Nephron progenitor cell (in vitro differentiated cells): ENCODE measurements at regions not wholly inside any gene's neighbourhood (a gene's known extent, or its start where the extent isn't known, plus 50 kb on each side); places are given as distances from the start of the nearest gene placed in this dataset.
A peak's percentile ranks its signal among the peaks of the same experiment; 100 is the strongest.
"Not testable (repeated sequence)": the region's sequence is repeated elsewhere in the genome, so short reads cannot be mapped to it uniquely, and the experiment has no call there.

Source experiments
- DNase-seq: peaks from one replicate; pipeline ENCODE4 v3.0.0; 2021
- H3K27ac Mint-ChIP-seq: 2 replicates; pipeline ENCODE4 v1.8.0; 2021; ENCODE audit warnings: mild to moderate bottlenecking, moderate library complexity, mixed read lengths
- H3K27me3 Mint-ChIP-seq: 2 replicates; pipeline ENCODE4 v1.8.0; 2021; ENCODE audit warnings: mild to moderate bottlenecking, low read depth, mixed read lengths; ENCODE audit not compliant: poor library complexity
- H3K36me3 Mint-ChIP-seq: 2 replicates; pipeline ENCODE4 v1.8.0; 2021; ENCODE audit warnings: low read depth, mixed read lengths
- H3K4me1 Mint-ChIP-seq: 2 replicates; pipeline ENCODE4 v1.8.0; 2021; ENCODE audit warnings: mixed read lengths
- H3K4me3 Mint-ChIP-seq: 2 replicates; pipeline ENCODE4 v1.8.0; 2021; ENCODE audit warnings: mild to moderate bottlenecking, moderate library complexity, mixed read lengths
- H3K9me3 Mint-ChIP-seq: 2 replicates; pipeline ENCODE4 v1.8.0; 2021; ENCODE audit warnings: mild to moderate bottlenecking, moderate library complexity, mixed read lengths
- TF ChIP-seq, protein P1 (sequence below): fragments of 200-600 bp; sonication (generic); IDR thresholded peaks from 2 replicates; pipeline ENCODE4 v1.5.0; 2021; ENCODE audit warnings: antibody characterized with exemption

DNA sequence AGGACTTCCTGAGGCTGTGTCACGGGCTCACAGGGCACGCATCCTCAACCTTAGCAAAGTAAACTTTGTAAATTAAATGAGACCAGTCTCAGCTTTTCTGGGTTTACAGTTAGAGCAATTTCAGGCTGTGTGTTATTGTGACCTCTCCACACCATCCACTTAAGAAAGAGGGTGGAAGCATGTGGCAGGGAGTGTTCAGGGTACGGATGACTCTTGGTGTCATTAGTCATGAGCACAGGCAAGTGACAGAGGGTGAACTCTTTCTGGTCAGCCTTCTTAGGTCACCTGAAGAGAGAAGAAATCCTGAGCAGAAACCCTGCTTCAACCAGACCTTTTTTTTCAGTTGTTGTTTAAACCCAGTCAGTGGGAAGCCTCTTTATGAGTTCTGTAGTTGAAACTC, 207.9 kb downstream of the ICOS start:
- Mint-ChIP-seq H3K4me3 (no peak overlapping the region), H3K27ac (no peak overlapping the region), H3K27me3 (no peaks in the 10 kb centered on the region), H3K4me1 (peaks cover 32% of the 10 kb centered on the region), H3K9me3 (peaks cover 10% of the 10 kb centered on the region), H3K36me3 (no peaks in the 10 kb centered on the region)
- no peak for DNase-seq
- TF ChIP-seq, protein P1, sequence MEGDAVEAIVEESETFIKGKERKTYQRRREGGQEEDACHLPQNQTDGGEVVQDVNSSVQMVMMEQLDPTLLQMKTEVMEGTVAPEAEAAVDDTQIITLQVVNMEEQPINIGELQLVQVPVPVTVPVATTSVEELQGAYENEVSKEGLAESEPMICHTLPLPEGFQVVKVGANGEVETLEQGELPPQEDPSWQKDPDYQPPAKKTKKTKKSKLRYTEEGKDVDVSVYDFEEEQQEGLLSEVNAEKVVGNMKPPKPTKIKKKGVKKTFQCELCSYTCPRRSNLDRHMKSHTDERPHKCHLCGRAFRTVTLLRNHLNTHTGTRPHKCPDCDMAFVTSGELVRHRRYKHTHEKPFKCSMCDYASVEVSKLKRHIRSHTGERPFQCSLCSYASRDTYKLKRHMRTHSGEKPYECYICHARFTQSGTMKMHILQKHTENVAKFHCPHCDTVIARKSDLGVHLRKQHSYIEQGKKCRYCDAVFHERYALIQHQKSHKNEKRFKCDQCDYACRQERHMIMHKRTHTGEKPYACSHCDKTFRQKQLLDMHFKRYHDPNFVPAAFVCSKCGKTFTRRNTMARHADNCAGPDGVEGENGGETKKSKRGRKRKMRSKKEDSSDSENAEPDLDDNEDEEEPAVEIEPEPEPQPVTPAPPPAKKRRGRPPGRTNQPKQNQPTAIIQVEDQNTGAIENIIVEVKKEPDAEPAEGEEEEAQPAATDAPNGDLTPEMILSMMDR, result no peak

DNA sequence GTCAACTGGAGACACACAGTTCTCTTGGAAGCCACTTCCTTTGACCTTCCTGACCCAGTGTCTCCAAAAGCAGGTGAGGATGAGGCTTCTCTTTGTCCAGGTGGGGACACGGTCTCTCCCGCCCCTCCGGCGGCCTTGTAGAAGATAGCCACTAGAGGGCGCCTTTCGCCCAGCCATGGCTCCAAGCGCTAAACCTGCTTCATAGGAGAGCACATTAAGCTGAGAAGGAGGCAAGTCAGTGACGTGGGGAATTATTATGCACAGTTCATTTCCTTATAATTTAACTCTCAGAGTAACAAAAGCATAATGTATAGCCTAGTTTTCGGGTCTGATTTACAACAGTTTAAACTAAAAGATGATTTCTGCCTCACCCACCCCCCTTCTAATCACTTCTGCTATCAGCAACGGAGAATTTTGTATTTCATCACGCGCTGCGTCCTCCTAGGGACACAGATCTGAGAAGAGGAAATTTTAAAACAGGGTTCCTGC, 208.7 kb downstream of the ICOS start:
- peaks cover 10% of the 10 kb centered on the region for H3K9me3 Mint-ChIP-seq
- H3K27ac Mint-ChIP-seq, result no peak overlapping the region
- peak overlapping the region; percentile 84 for H3K4me3 Mint-ChIP-seq
- DNase-seq, result peak; percentile 81
- TF ChIP-seq, protein P1, result peak; percentile 98
- peaks cover 2% of the 10 kb centered on the region for H3K27me3 Mint-ChIP-seq
- H3K36me3 Mint-ChIP-seq, result no peaks in the 10 kb centered on the region
- peaks cover 32% of the 10 kb centered on the region for H3K4me1 Mint-ChIP-seq

DNA sequence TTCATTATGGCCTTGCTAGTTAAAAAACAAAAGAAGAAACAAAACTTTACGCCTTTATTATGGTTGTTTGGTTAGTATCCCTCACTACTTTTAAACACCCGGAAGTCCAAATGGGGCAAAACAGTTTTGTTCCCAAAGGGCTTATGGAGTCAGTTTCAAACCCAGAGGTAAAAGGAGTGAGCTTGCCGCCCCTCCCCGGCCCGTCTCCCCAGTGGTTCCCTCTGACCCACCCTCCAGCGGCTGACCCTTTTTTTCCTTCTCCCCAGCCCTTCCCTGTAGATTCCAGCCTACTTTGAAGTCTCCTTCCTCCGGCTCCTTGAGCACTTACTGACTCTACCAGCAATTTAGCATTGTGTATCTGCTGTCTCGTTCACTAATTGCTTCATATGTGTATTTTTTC, 209.2 kb downstream of the ICOS start:
- TF ChIP-seq, protein P1, result no peak
- peaks cover 32% of the 10 kb centered on the region for H3K4me1 Mint-ChIP-seq
- H3K36me3 Mint-ChIP-seq, result no peaks in the 10 kb centered on the region

DNA sequence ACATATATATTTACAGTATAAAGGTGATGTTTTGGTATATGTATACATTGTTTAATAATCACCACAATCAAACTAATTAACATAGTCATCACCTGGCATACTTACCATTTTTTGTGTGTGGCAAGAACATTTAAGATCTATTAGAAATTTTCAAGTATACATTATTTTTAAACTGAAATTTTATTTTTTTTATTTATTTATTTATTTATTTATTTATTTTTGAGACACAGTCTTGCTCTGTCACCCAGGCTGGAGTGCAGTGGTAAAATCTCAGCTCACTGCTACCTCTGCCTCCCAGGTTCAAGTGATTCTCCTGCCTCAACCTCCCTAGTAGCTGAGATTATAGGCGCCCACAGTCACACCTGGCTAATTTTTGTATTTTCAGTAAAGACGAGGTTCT, 210.5 kb downstream of the ICOS start:
- not testable (repeated sequence) for DNase-seq, H3K27me3 Mint-ChIP-seq, H3K4me3 Mint-ChIP-seq, H3K36me3 Mint-ChIP-seq, H3K27ac Mint-ChIP-seq
- peaks cover 34% of the 10 kb centered on the region for H3K4me1 Mint-ChIP-seq
- H3K9me3 Mint-ChIP-seq, result peaks cover 10% of the 10 kb centered on the region

More for the DNA sequence above, 209.2 kb downstream of the ICOS start:
- Mint-ChIP-seq H3K9me3 (peaks cover 10% of the 10 kb centered on the region), H3K27me3 (peaks cover 4% of the 10 kb centered on the region), H3K4me3 (peak overlapping the region; percentile 84), H3K27ac (no peak overlapping the region)
- DNase-seq, result peak; percentile 15

GRCh38 chr2:204150721-204151120, 214.2 kb downstream of the ICOS start:
- no peak for DNase-seq
- Mint-ChIP-seq H3K9me3 (peaks cover 10% of the 10 kb centered on the region), H3K4me1 (peaks cover 19% of the 10 kb centered on the region), H3K36me3 (no peaks in the 10 kb centered on the region), H3K27ac (no peak overlapping the region), H3K4me3 (no peak overlapping the region), H3K27me3 (peaks cover 4% of the 10 kb centered on the region)
- TF ChIP-seq, protein P1, result no peak

- Mint-ChIP-seq H3K9me3 (peaks cover 21% of the 10 kb centered on the region), H3K27me3 (peaks cover 4% of the 10 kb centered on the region), H3K36me3 (peaks cover 6% of the 10 kb centered on the region), H3K27ac (no peak overlapping the region), H3K4me1 (peaks cover 9% of the 10 kb centered on the region), H3K4me3 (no peak overlapping the region)
- DNase-seq, result no peak
- TF ChIP-seq, protein P1, result no peak
Observed at GRCh38 chr2:204152616-204153015, 216.1 kb downstream of the ICOS start.
